Stomach (tissue), 4 donors: ENCODE measurements at regions not wholly inside any gene's neighbourhood (a gene's known extent, or its start where the extent isn't known, plus 50 kb on each side); places are given as distances from the start of the nearest gene placed in this dataset.

Source experiments
- EP300 ChIP-seq: sonication (generic); formaldehyde crosslinking; IDR thresholded peaks from one replicate; pipeline ENCODE4 v1.6.1; 2017; ENCODE audit warnings: antibody characterized with exemption
- POLR2A ChIP-seq, 4 donors: fragments of 450-650 bp; IDR thresholded peaks; one replicate each; pipeline ENCODE4 v1.6.1; 2016; ENCODE audit warnings: antibody characterized with exemption in 4 of 4, control low read depth in 2 of 4, mild to moderate bottlenecking in 1 of 4, moderate library complexity in 1 of 4
- POLR2AphosphoS5 ChIP-seq, 3 donors: sonication (generic); formaldehyde crosslinking; IDR thresholded peaks; one replicate each; pipeline ENCODE4 v1.6.1; 2016; ENCODE audit warnings: antibody characterized with exemption in 3 of 3
- TF ChIP-seq, protein P1 (sequence below), 7 experiments: fragments of 450-650 bp in 4 of 7; fragments of 200-600 bp in 3 of 7; sonication (generic) in 3 of 7; IDR thresholded peaks; one replicate each; pipeline ENCODE4 v1.5.1; 2016 to 2019; ENCODE audit warnings: antibody characterized with exemption in 7 of 7, control low read depth in 2 of 7, mild to moderate bottlenecking in 1 of 7

DNA sequence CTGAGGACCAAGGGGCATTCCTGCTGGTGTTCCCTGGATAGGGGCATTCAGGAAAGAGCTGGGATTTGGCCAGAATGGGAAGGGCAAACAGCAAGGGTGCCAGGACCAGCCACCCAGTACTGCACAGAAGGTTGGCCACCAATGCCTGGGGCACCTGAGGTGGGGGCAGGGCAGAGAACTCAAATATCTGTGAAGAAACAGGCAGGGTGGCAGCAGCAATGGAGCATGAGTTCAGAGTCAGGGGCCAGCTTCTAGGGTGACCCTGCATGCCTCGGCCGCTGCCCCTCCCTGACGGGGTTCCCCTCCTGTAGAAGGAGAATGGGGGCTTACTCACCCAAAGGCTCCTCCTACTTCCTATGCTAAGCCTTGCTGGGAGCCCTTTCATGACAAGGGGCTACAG, 79.3 kb upstream of the SHANK2 start:
- TF ChIP-seq, protein P1, sequence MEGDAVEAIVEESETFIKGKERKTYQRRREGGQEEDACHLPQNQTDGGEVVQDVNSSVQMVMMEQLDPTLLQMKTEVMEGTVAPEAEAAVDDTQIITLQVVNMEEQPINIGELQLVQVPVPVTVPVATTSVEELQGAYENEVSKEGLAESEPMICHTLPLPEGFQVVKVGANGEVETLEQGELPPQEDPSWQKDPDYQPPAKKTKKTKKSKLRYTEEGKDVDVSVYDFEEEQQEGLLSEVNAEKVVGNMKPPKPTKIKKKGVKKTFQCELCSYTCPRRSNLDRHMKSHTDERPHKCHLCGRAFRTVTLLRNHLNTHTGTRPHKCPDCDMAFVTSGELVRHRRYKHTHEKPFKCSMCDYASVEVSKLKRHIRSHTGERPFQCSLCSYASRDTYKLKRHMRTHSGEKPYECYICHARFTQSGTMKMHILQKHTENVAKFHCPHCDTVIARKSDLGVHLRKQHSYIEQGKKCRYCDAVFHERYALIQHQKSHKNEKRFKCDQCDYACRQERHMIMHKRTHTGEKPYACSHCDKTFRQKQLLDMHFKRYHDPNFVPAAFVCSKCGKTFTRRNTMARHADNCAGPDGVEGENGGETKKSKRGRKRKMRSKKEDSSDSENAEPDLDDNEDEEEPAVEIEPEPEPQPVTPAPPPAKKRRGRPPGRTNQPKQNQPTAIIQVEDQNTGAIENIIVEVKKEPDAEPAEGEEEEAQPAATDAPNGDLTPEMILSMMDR (IDR thresholded peaks at IDR 0.05) = no peak
- no peak for TF ChIP-seq POLR2A (IDR thresholded peaks at IDR 0.05)
- no peak for TF ChIP-seq EP300
- no peak for TF ChIP-seq POLR2AphosphoS5 (IDR thresholded peaks at IDR 0.05)
